BJ (cell line): ENCODE measurements at regions not wholly inside any gene's neighbourhood (a gene's known extent, or its start where the extent isn't known, plus 50 kb on each side); places are given as distances from the start of the nearest gene placed in this dataset.

Source experiments
- CTCF ChIA-PET: fragments of 350-600 bp; formaldehyde crosslinking; extraction: SDS; loops from one replicate; lab custom pipeline; 2021; ENCODE audit warnings: antibody characterized with exemption, inconsistent platforms; lab: Yijun Ruan, JAX
- POLR2A ChIA-PET: fragments of 300-600 bp; sonication (Branson Sonifier 250); formaldehyde crosslinking; extraction: SDS; loops from one replicate; lab custom pipeline; 2021; ENCODE audit warnings: antibody characterized with exemption; lab: Charles Lee
- DNase-seq: peaks from one replicate; pipeline ENCODE4 v3.0.0-alpha.2; 2011; ENCODE audit warnings: low read depth
- H3K27me3 ChIP-seq: 2 replicates; pipeline ENCODE4 v1.6.0; 2011; ENCODE audit warnings: low read length; ENCODE audit not compliant: control insufficient read depth, insufficient read depth
- H3K36me3 ChIP-seq: 2 replicates; pipeline ENCODE4 v1.5.1; 2011; ENCODE audit warnings: low read length; ENCODE audit not compliant: control insufficient read depth, insufficient read depth
- H3K4me3 ChIP-seq: 2 replicates; pipeline ENCODE4 v1.5.1; 2011; ENCODE audit warnings: low read depth, mild to moderate bottlenecking, control low read depth, low read length
- TF ChIP-seq, protein P1 (sequence below): IDR thresholded peaks from 2 replicates; pipeline ENCODE4 v1.5.1; 2011; ENCODE audit warnings: low read depth, mild to moderate bottlenecking, control low read depth, inconsistent platforms, low read length, moderate library complexity; ENCODE audit not compliant: insufficient read depth

DNA sequence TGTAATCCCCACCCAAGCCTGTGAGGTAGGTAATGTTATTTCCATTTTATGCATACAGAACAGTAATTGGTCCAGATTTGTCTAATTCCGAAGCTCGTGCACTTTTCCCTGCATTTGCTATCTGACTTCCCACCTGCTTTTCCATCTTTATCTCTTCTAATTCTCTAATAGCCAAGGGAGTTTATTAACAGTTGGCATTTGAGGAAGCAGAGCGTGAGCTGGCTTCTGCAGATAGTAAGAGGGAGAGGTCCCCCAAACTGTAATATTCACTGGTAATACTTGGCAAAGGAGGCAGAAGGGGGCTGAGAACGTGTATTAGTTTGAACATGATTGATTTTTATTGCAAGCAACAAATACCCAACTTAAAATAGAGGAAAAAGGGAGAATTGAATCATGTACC is 110.8 kb upstream of the SPON1 start:
- Histone ChIP-seq H3K4me3 (no peak overlapping the region), H3K36me3 (no peaks in the 10 kb centered on the region), H3K27me3 (no peaks in the 10 kb centered on the region)
- TF ChIP-seq, protein P1, sequence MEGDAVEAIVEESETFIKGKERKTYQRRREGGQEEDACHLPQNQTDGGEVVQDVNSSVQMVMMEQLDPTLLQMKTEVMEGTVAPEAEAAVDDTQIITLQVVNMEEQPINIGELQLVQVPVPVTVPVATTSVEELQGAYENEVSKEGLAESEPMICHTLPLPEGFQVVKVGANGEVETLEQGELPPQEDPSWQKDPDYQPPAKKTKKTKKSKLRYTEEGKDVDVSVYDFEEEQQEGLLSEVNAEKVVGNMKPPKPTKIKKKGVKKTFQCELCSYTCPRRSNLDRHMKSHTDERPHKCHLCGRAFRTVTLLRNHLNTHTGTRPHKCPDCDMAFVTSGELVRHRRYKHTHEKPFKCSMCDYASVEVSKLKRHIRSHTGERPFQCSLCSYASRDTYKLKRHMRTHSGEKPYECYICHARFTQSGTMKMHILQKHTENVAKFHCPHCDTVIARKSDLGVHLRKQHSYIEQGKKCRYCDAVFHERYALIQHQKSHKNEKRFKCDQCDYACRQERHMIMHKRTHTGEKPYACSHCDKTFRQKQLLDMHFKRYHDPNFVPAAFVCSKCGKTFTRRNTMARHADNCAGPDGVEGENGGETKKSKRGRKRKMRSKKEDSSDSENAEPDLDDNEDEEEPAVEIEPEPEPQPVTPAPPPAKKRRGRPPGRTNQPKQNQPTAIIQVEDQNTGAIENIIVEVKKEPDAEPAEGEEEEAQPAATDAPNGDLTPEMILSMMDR: no peak
- DNase-seq: no peak
- ChIA-PET POLR2A (no interaction called here), CTCF (no interaction called here)

DNA sequence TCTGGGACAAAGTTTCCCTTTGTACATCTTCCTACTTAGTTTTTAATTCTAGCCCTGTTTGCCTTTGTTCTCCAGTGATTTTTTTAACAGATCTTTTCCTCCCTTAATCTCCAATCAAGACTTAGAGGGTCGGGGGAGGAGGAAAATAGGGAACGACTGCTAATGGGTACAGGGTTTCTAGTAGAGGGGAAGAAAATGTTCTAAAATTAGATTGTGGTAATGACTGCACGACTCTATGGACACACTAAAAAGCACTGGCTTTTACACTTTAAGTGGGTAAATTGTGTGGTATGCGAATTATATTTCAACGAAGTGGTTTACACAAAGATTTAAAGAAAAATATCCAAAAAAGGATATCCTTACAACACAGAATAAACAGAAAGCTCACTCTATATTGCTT is 110.0 kb upstream of the SPON1 start:
- ChIA-PET CTCF (no interaction called here), POLR2A (no interaction called here)
- TF ChIP-seq, protein P1: no peak
- no peaks in the 10 kb centered on the region; the same call in 1 of the 2 replicates for H3K27me3 ChIP-seq
- H3K36me3 ChIP-seq: no peaks in the 10 kb centered on the region
- DNase-seq: no peak
- H3K4me3 ChIP-seq: no peak overlapping the region

DNA sequence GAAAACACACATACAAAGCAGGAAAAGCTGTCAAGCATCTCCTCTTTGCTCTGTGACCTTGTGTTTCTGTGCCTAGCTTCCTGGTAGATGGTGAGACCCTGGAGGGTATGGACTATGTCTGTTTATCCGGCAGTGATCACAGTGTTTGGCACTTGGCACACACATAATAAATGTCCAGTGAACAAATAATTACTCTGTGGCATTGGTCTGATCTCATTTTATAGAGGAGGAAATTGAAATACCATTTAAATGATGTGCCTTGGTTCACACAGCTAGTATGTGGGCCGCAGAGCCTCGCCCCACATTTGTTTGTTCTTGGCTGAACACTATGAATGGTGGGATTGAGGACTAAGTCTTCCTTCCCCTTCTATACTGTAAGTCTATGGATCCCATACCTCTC is 104.7 kb upstream of the SPON1 start:
- Histone ChIP-seq H3K4me3 (no peak overlapping the region), H3K27me3 (no peaks in the 10 kb centered on the region; the same call in 1 of the 2 replicates), H3K36me3 (no peaks in the 10 kb centered on the region)
- DNase-seq: no peak
- ChIA-PET CTCF (no interaction called here), POLR2A (no interaction called here)
- TF ChIP-seq, protein P1: no peak

DNA sequence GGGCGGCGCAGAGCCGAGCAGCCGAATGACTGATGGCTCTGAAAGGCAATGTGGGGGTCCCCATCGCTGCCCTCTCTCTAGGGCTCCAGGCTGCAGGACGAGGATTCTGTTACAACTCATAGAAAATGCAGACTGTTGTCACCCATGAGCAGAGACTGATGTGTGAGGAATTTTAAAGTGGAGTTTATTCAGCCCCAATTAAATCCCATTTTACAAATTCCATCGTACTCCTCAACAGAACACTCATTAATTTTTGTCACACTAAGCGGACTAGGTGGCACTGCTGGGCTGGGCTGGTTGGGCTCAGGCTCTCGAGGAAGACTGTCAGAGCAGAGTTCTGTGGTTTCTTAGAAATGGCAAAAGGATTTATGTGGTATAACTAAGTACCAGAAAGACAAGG is 102.6 kb upstream of the SPON1 start:
- Histone ChIP-seq H3K36me3 (no peaks in the 10 kb centered on the region), H3K27me3 (no peaks in the 10 kb centered on the region; the same call in 1 of the 2 replicates), H3K4me3 (no peak overlapping the region)
- ChIA-PET POLR2A (no interaction called here), CTCF (no interaction called here)
- TF ChIP-seq, protein P1: no peak
- no peak for DNase-seq

DNA sequence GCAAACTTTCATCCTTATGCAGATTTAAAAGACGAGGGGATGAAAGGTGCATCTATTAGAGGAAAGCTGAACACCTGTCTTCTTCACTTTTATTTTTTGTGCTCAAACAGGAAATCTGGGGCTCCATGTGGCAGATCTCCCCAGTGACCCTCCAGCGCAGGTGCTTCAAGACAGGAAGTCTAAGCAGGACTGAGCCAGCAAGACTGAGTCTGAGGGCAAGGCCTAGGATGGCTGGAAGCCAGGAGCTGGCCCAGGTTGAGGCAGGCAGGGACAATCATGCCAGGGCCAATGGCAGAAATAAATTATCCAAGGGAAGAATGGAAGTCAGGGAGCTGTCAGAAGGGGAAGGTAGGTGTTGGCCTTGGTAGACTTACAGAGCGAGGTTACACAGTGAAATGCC is 101.1 kb upstream of the SPON1 start:
- ChIA-PET POLR2A (no interaction called here), CTCF (no interaction called here)
- TF ChIP-seq, protein P1: no peak

More for the DNA sequence above, 101.1 kb upstream of the SPON1 start:
- H3K36me3 ChIP-seq: no peaks in the 10 kb centered on the region
- no peaks in the 10 kb centered on the region; the same call in 1 of the 2 replicates for H3K27me3 ChIP-seq
- H3K4me3 ChIP-seq: no peak overlapping the region
- DNase-seq: no peak
